H9 (cell line): ENCODE measurements at regions not wholly inside any gene's neighbourhood (a gene's known extent, or its start where the extent isn't known, plus 50 kb on each side); places are given as distances from the start of the nearest gene placed in this dataset.

Experiments used
- DNase-seq: peaks from one replicate; pipeline ENCODE4 v3.0.0-alpha.2; 2017
- H2AFZ ChIP-seq: one replicate; pipeline ENCODE4 v1.6.1; 2013; ENCODE audit warnings: mild to moderate bottlenecking, low read length, control low read depth, moderate library complexity
- H2AK5ac ChIP-seq: 2 replicates; pipeline ENCODE4 v1.6.1; 2013; ENCODE audit warnings: low read length, control low read depth, mixed read lengths; ENCODE audit not compliant: insufficient read length
- H2BK120ac ChIP-seq: one replicate; pipeline ENCODE4 v1.6.1; 2013; ENCODE audit warnings: low read depth, mild to moderate bottlenecking, low read length, control low read depth, inconsistent platforms; ENCODE audit not compliant: poor library complexity, severe bottlenecking
- H2BK12ac ChIP-seq: 2 replicates; pipeline ENCODE4 v1.6.1; 2013; ENCODE audit warnings: low read length, control low read depth, mixed read lengths, low read depth; ENCODE audit not compliant: insufficient read length
- H2BK15ac ChIP-seq: 2 replicates; pipeline ENCODE4 v1.6.1; 2013; ENCODE audit warnings: low read depth, low read length, control low read depth
- H2BK20ac ChIP-seq: one replicate; pipeline ENCODE4 v1.6.1; 2013; ENCODE audit warnings: low read depth, mild to moderate bottlenecking, low read length, control low read depth, inconsistent platforms; ENCODE audit not compliant: poor library complexity, severe bottlenecking
- H2BK5ac ChIP-seq: 2 replicates; pipeline ENCODE4 v1.6.1; 2013; ENCODE audit warnings: low read length, control low read depth, mixed read lengths; ENCODE audit not compliant: insufficient read length
- H3K14ac ChIP-seq: 2 replicates; pipeline ENCODE4 v1.6.1; 2013; ENCODE audit warnings: low read length, control low read depth; ENCODE audit not compliant: insufficient read depth
- H3K18ac ChIP-seq: 2 replicates; pipeline ENCODE4 v1.6.1; 2013; ENCODE audit warnings: low read depth, mild to moderate bottlenecking, mixed read lengths, low read length, control low read depth; ENCODE audit not compliant: insufficient read length
- H3K23ac ChIP-seq: 2 replicates; pipeline ENCODE4 v1.6.1; 2013; ENCODE audit warnings: low read length, control low read depth, mixed read lengths, low read depth; ENCODE audit not compliant: insufficient read length
- H3K23me2 ChIP-seq: 2 replicates; pipeline ENCODE4 v1.6.1; 2013; ENCODE audit warnings: low read depth, mild to moderate bottlenecking, mixed read lengths, low read length, control low read depth; ENCODE audit not compliant: insufficient read length, poor library complexity, severe bottlenecking
- H3K27ac ChIP-seq: 2 replicates; pipeline ENCODE4 v1.5.1; 2013; ENCODE audit warnings: low read length, control low read depth, mixed read lengths, low read depth; ENCODE audit not compliant: insufficient read length
- H3K27me3 ChIP-seq: 2 replicates; pipeline ENCODE4 v1.6.1; 2013; ENCODE audit warnings: low read length, control low read depth, inconsistent platforms; ENCODE audit not compliant: insufficient read depth
- H3K4ac ChIP-seq: 2 replicates; pipeline ENCODE4 v1.6.1; 2013; ENCODE audit warnings: low read depth, mild to moderate bottlenecking, control low read depth, inconsistent platforms, low read length, moderate library complexity
- H3K4me1 ChIP-seq: 2 replicates; pipeline ENCODE4 v1.6.1; 2013; ENCODE audit warnings: low read length, control low read depth, inconsistent platforms; ENCODE audit not compliant: insufficient read depth
- H3K4me2 ChIP-seq: 2 replicates; pipeline ENCODE4 v1.6.1; 2013; ENCODE audit warnings: low read length, control low read depth, mixed read lengths; ENCODE audit not compliant: insufficient read length, insufficient read depth
- H3K56ac ChIP-seq: 2 replicates; pipeline ENCODE4 v1.6.1; 2013; ENCODE audit warnings: low read depth, mild to moderate bottlenecking, mixed read lengths, low read length, control low read depth; ENCODE audit not compliant: insufficient read length
- H3K79me1 ChIP-seq: 2 replicates; pipeline ENCODE4 v1.6.1; 2013; ENCODE audit warnings: low read depth, mild to moderate bottlenecking, moderate library complexity, low read length, control low read depth, inconsistent platforms; ENCODE audit not compliant: insufficient read depth, poor library complexity, severe bottlenecking
- H3K79me2 ChIP-seq: 2 replicates; pipeline ENCODE4 v1.6.1; 2013; ENCODE audit warnings: low read length, control low read depth, inconsistent platforms; ENCODE audit not compliant: insufficient read depth
- H3K9ac ChIP-seq: 2 replicates; pipeline ENCODE4 v1.6.1; 2013; ENCODE audit warnings: low read length, control low read depth, mixed read lengths; ENCODE audit not compliant: insufficient read length; ENCODE audit errors: extremely low read depth
- H3K9me3 ChIP-seq: one replicate; pipeline ENCODE4 v1.6.1; 2013; ENCODE audit warnings: low read depth, low read length, inconsistent platforms; ENCODE audit not compliant: control insufficient read depth
- H3T11ph ChIP-seq: one replicate; pipeline ENCODE4 v1.6.1; 2013; ENCODE audit warnings: mild to moderate bottlenecking, low read length, control low read depth, inconsistent platforms
- H4K20me1 ChIP-seq: one replicate; pipeline ENCODE4 v1.6.1; 2013; ENCODE audit not compliant: control insufficient read depth, insufficient read length, insufficient read depth
- H4K5ac ChIP-seq: 2 replicates; pipeline ENCODE4 v1.6.1; 2013; ENCODE audit warnings: low read depth, mild to moderate bottlenecking, mixed read lengths, low read length, control low read depth; ENCODE audit not compliant: insufficient read length
- H4K8ac ChIP-seq: replicated peaks from 2 replicates; pipeline ENCODE4 v1.6.1; 2013; ENCODE audit warnings: low read length, control low read depth, mixed read lengths, low read depth; ENCODE audit not compliant: insufficient read length
- H4K91ac ChIP-seq: 2 replicates; pipeline ENCODE4 v1.6.1; 2013; ENCODE audit warnings: low read depth, mild to moderate bottlenecking, moderate library complexity, mixed read lengths, low read length, control low read depth; ENCODE audit not compliant: insufficient read length
- H3K27ac Mint-ChIP-seq, 3 experiments: 2 replicates in 2 of 3; 3 replicates in 1 of 3; pipeline ENCODE4 v1.8.0; 2020 to 2021; ENCODE audit warnings: mixed read lengths in 3 of 3, mild to moderate bottlenecking in 1 of 3, moderate library complexity in 1 of 3
- H3K27me3 Mint-ChIP-seq: 2 replicates; pipeline ENCODE4 v1.8.0; 2021; ENCODE audit warnings: low read depth, mild to moderate bottlenecking, moderate library complexity, mixed read lengths
- H3K36me3 Mint-ChIP-seq, 3 experiments: 2 replicates in 2 of 3; 3 replicates in 1 of 3; pipeline ENCODE4 v1.8.0; 2020 to 2021; ENCODE audit warnings: low read depth in 3 of 3, mixed read lengths in 3 of 3; ENCODE audit not compliant: insufficient read depth in 1 of 3
- H3K4me1 Mint-ChIP-seq, 2 experiments: 2 replicates each; pipeline ENCODE4 v1.8.0; 2020; ENCODE audit warnings: mixed read lengths in 2 of 2
- H3K4me3 Mint-ChIP-seq, 2 experiments: 2 replicates in 1 of 2; 3 replicates in 1 of 2; pipeline ENCODE4 v1.8.0; 2020 to 2021; ENCODE audit warnings: mild to moderate bottlenecking in 2 of 2, mixed read lengths in 2 of 2, moderate library complexity in 1 of 2
- H3K9me3 Mint-ChIP-seq, 2 experiments: 2 replicates in 1 of 2; 3 replicates in 1 of 2; pipeline ENCODE4 v1.8.0; 2020; ENCODE audit warnings: mild to moderate bottlenecking in 2 of 2, mixed read lengths in 2 of 2, moderate library complexity in 1 of 2
- TF ChIP-seq, protein P1 (sequence below): fragments of 200-600 bp; sonication (generic); conservative IDR thresholded peaks from 3 replicates; pipeline ENCODE4 v1.8.0; 2021; ENCODE audit warnings: antibody characterized with exemption, mild to moderate bottlenecking

DNA sequence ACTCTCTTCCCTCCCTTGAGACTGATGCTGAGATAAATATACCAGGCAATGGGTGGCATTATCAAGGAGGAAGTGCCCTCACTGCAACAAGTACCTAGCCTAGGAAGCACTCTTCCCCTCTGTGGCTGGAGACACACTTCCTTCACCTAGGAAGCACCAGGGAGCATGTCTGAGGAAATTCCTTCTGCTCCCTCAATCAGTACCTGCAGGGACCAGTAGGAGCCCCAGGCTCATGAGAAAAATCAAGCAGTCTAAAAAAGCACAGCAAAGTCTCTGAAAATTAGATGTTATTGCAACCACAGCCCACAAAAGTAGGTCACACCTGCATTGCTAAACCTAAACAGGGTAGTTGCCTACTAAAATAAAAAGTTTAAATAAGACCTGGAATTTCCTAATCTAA lies 78.2 kb upstream of the TRPM1 start:
- H3T11ph ChIP-seq = no peak overlapping the region
- no peaks in the 10 kb centered on the region for H3K9me3 ChIP-seq
- no peak overlapping the region for H2BK20ac ChIP-seq
- no peak overlapping the region for H3K27ac ChIP-seq
- Mint-ChIP-seq H3K27me3 (peaks cover 2% of the 10 kb centered on the region), H3K4me3 (no peak overlapping the region), H3K36me3 (peaks cover 8 to 18% (median 12%) of the 10 kb centered on the region in 3 experiments; a peak in 5 of 7 replicates), H3K9me3 (peaks cover 17 to 20% of the 10 kb centered on the region in 2 experiments), H3K27ac (no peak overlapping the region; a peak in 2 of 7 replicates), H3K4me1 (peaks cover 17 to 20% of the 10 kb centered on the region in 2 experiments)
- H3K23me2 ChIP-seq = no peaks in the 10 kb centered on the region
- H3K14ac ChIP-seq = no peak overlapping the region
- H3K18ac ChIP-seq = peak overlapping the region; percentile 0
- no peak overlapping the region for H4K5ac ChIP-seq
- no peak overlapping the region for H2AK5ac ChIP-seq
- no peak overlapping the region for H3K56ac ChIP-seq
- no peaks in the 10 kb centered on the region for H3K27me3 ChIP-seq
- H2BK5ac ChIP-seq = no peak overlapping the region
- no peak overlapping the region for H3K9ac ChIP-seq
- no peaks in the 10 kb centered on the region for H3K79me1 ChIP-seq
- H2BK15ac ChIP-seq = no peak overlapping the region
- H3K4ac ChIP-seq = no peak overlapping the region
- H3K79me2 ChIP-seq = no peaks in the 10 kb centered on the region
- DNase-seq = peak; percentile 42
- H4K8ac ChIP-seq = no peak overlapping the region
- H2BK120ac ChIP-seq = no peak overlapping the region
- no peak overlapping the region for H2BK12ac ChIP-seq
- no peak overlapping the region for H3K23ac ChIP-seq
- no peaks in the 10 kb centered on the region; the same call in 1 of the 2 replicates for H3K4me1 ChIP-seq
- H4K20me1 ChIP-seq = no peaks in the 10 kb centered on the region
- H4K91ac ChIP-seq = no peak overlapping the region
- H3K4me2 ChIP-seq = no peak overlapping the region
- TF ChIP-seq, protein P1, sequence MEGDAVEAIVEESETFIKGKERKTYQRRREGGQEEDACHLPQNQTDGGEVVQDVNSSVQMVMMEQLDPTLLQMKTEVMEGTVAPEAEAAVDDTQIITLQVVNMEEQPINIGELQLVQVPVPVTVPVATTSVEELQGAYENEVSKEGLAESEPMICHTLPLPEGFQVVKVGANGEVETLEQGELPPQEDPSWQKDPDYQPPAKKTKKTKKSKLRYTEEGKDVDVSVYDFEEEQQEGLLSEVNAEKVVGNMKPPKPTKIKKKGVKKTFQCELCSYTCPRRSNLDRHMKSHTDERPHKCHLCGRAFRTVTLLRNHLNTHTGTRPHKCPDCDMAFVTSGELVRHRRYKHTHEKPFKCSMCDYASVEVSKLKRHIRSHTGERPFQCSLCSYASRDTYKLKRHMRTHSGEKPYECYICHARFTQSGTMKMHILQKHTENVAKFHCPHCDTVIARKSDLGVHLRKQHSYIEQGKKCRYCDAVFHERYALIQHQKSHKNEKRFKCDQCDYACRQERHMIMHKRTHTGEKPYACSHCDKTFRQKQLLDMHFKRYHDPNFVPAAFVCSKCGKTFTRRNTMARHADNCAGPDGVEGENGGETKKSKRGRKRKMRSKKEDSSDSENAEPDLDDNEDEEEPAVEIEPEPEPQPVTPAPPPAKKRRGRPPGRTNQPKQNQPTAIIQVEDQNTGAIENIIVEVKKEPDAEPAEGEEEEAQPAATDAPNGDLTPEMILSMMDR = peak; percentile 57
- no peak overlapping the region for H2AFZ ChIP-seq
